ENCODE measurements at regions not wholly inside any gene's neighbourhood (a gene's known extent, or its start where the extent isn't known, plus 50 kb on each side); places are given as distances from the start of the nearest gene placed in this dataset.
"Not testable (repeated sequence)": the region's sequence is repeated elsewhere in the genome, so short reads cannot be mapped to it uniquely, and the experiment has no call there.

GRCh38 chr3:178345944-178346343, 190.3 kb upstream of the KCNMB2 start:
- H3K4me1 ChIP-seq (ENCODE audit: control insufficient read depth in 2 of 2, insufficient read depth in 2 of 2, low read length in 2 of 2) = no peaks in the 10 kb centered on the region
- no CpG with 5 or more reads among the region's 4 CpGs for WGBS (ENCODE audit: insufficient coverage)
- intact Hi-C loops (cut with micrococcal nuclease) = no loop called here
- TF ChIP-seq, protein P1, sequence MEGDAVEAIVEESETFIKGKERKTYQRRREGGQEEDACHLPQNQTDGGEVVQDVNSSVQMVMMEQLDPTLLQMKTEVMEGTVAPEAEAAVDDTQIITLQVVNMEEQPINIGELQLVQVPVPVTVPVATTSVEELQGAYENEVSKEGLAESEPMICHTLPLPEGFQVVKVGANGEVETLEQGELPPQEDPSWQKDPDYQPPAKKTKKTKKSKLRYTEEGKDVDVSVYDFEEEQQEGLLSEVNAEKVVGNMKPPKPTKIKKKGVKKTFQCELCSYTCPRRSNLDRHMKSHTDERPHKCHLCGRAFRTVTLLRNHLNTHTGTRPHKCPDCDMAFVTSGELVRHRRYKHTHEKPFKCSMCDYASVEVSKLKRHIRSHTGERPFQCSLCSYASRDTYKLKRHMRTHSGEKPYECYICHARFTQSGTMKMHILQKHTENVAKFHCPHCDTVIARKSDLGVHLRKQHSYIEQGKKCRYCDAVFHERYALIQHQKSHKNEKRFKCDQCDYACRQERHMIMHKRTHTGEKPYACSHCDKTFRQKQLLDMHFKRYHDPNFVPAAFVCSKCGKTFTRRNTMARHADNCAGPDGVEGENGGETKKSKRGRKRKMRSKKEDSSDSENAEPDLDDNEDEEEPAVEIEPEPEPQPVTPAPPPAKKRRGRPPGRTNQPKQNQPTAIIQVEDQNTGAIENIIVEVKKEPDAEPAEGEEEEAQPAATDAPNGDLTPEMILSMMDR (IDR thresholded peaks at IDR 0.05) = no peak
- TF ChIP-seq EZH2 (IDR thresholded peaks at IDR 0.05; ENCODE audit: borderline replicate concordance, insufficient read depth, low read depth, low read length, poor library complexity, severe bottlenecking) = no peak
- CTCF ChIA-PET = no interaction called here
- H3K9me3 ChIP-seq (ENCODE audit: control extremely low read depth in 1 of 3, control insufficient read depth in 2 of 3, insufficient read depth in 1 of 3, low read length in 2 of 3) = peaks cover 0 to 7% (median 0%) of the 10 kb centered on the region in 3 donors
- no peaks in the 10 kb centered on the region for H4K20me1 ChIP-seq (ENCODE audit: control insufficient read depth, insufficient read depth, low read length, poor library complexity, severe bottlenecking)
- Mint-ChIP-seq H3K4me3 (no peak overlapping the region), H3K27ac (no peak overlapping the region), H3K27me3 (peaks cover 4% of the 10 kb centered on the region), H3K4me1 (no peaks in the 10 kb centered on the region), H3K9me3 (ENCODE audit: insufficient read depth) (no peaks in the 10 kb centered on the region)
- DNase-seq (no peak), ATAC-seq (ENCODE audit: low read depth) (no peak)
- H3K9ac ChIP-seq (ENCODE audit: low read length) = no peak overlapping the region
- H2AFZ ChIP-seq (ENCODE audit: insufficient read depth, low read depth, low read length, poor library complexity, severe bottlenecking) = no peak overlapping the region
- POLR2A ChIA-PET = no interaction called here
- H3K4me2 ChIP-seq (replicated peaks; ENCODE audit: low read depth, low read length, poor library complexity, severe bottlenecking) = no peak overlapping the region
- peaks cover 0 to 2% (median 0%) of the 10 kb centered on the region in 4 experiments for H3K27me3 ChIP-seq (replicated peaks in 1 of 4; ENCODE audit: control extremely low read depth in 1 of 4, control insufficient read depth in 3 of 4, insufficient read depth in 4 of 4, low read length in 3 of 4)
- no peaks in the 10 kb centered on the region for H3K79me2 ChIP-seq (ENCODE audit: control insufficient read depth, insufficient read depth, low read length)
- H3K27ac ChIP-seq (ENCODE audit: low read length in 2 of 2) = no peak overlapping the region
- no peak overlapping the region for H3K4me3 ChIP-seq (ENCODE audit: control extremely low read depth in 1 of 5, extremely low read depth in 1 of 5, insufficient read depth in 1 of 5, low read depth in 2 of 5, low read length in 4 of 5)
- H3K36me3 ChIP-seq (replicated peaks in 1 of 2; ENCODE audit: control extremely low read depth in 1 of 2, control insufficient read depth in 1 of 2, extremely low read depth in 1 of 2, insufficient read depth in 2 of 2, low read length in 1 of 2) = no peaks in the 10 kb centered on the region

DNA sequence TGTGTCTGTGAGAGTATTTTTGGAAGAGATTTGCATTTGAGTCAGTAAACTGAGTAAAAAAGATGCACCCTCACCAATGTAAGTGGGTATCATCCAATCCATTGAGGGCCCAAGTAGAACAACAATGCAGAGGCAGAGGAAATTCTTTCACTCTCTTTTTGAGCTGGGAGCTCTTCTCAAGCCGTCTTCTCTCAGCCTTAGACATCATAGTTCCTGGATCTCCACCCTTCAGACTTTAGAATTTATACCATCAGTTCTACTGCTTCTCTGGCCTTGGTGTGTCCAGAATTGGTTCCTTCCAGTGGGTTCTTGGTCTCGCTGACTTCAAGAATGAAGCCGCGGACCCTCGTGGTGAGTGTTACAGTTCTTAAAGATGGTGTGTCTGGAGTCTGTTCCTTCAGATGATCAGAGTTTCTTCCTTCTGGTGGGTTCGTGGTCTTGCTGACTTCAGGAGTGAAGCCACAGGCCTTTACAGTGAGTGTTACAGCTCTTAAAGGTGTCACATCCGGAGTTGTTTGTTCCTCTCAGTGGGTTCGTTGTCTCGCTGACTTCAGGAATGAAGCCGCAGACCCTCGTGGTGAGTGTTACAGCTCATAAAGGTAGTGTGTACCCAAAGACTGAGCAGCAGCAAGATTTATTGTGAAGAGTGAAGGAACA, 187.5 kb upstream of the KCNMB2 start:
- WGBS (ENCODE audit: insufficient coverage) = 95% methylated on average over 8 of the region's 11 CpGs
- DNase-seq; ATAC-seq (ENCODE audit: low read depth); H3K4me3 ChIP-seq (ENCODE audit: control extremely low read depth in 1 of 5, extremely low read depth in 1 of 5, insufficient read depth in 1 of 5, low read depth in 2 of 5, low read length in 4 of 5); H3K4me3 Mint-ChIP-seq; H3K79me2 ChIP-seq (ENCODE audit: control insufficient read depth, insufficient read depth, low read length); H3K27me3 ChIP-seq (replicated peaks in 1 of 4; ENCODE audit: control extremely low read depth in 1 of 4, control insufficient read depth in 3 of 4, insufficient read depth in 4 of 4, low read length in 3 of 4); H3K9me3 Mint-ChIP-seq (ENCODE audit: insufficient read depth); H3K27ac ChIP-seq (ENCODE audit: low read length in 2 of 2); H3K4me2 ChIP-seq (replicated peaks; ENCODE audit: low read depth, low read length, poor library complexity, severe bottlenecking); CTCF ChIA-PET; H3K9me3 ChIP-seq (ENCODE audit: control extremely low read depth in 1 of 3, control insufficient read depth in 2 of 3, insufficient read depth in 1 of 3, low read length in 2 of 3); H3K4me1 ChIP-seq (ENCODE audit: control insufficient read depth in 2 of 2, insufficient read depth in 2 of 2, low read length in 2 of 2); H3K27me3 Mint-ChIP-seq; H3K9ac ChIP-seq (ENCODE audit: low read length); intact Hi-C loops (cut with micrococcal nuclease); H3K27ac Mint-ChIP-seq; POLR2A ChIA-PET; H3K36me3 ChIP-seq (replicated peaks in 1 of 2; ENCODE audit: control extremely low read depth in 1 of 2, control insufficient read depth in 1 of 2, extremely low read depth in 1 of 2, insufficient read depth in 2 of 2, low read length in 1 of 2); H2AFZ ChIP-seq (ENCODE audit: insufficient read depth, low read depth, low read length, poor library complexity, severe bottlenecking); H3K4me1 Mint-ChIP-seq; H4K20me1 ChIP-seq (ENCODE audit: control insufficient read depth, insufficient read depth, low read length, poor library complexity, severe bottlenecking): not testable (repeated sequence)

DNA sequence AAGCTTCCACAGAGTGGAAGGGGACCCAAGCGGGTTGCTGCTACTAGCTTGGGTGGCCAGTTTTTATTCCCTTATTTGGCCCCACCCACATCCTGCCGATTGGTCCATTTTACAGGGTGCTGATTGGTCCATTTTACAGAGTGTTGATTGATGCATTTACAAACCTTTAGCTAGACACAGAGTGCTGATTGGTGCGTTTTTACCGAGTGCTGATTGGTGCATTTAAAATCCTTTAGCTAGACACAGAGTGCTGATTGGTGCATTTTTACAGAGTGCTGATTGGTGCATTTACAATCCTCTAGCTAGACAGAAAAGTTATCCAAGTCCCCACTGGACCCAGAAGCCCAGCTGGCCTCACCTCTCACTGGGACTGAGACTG, 187.0 kb upstream of the KCNMB2 start:
- CTCF ChIA-PET; H3K27me3 ChIP-seq (replicated peaks in 1 of 4; ENCODE audit: control extremely low read depth in 1 of 4, control insufficient read depth in 3 of 4, insufficient read depth in 4 of 4, low read length in 3 of 4); H3K9me3 ChIP-seq (ENCODE audit: control extremely low read depth in 1 of 3, control insufficient read depth in 2 of 3, insufficient read depth in 1 of 3, low read length in 2 of 3); H3K9me3 Mint-ChIP-seq (ENCODE audit: insufficient read depth); H3K4me1 Mint-ChIP-seq; H2AFZ ChIP-seq (ENCODE audit: insufficient read depth, low read depth, low read length, poor library complexity, severe bottlenecking); H3K4me3 ChIP-seq (ENCODE audit: control extremely low read depth in 1 of 5, extremely low read depth in 1 of 5, insufficient read depth in 1 of 5, low read depth in 2 of 5, low read length in 4 of 5); H3K4me2 ChIP-seq (replicated peaks; ENCODE audit: low read depth, low read length, poor library complexity, severe bottlenecking); POLR2A ChIA-PET; H3K79me2 ChIP-seq (ENCODE audit: control insufficient read depth, insufficient read depth, low read length); H3K4me3 Mint-ChIP-seq; DNase-seq; H3K9ac ChIP-seq (ENCODE audit: low read length); H3K4me1 ChIP-seq (ENCODE audit: control insufficient read depth in 2 of 2, insufficient read depth in 2 of 2, low read length in 2 of 2); H3K27ac ChIP-seq (ENCODE audit: low read length in 2 of 2); intact Hi-C loops (cut with micrococcal nuclease); ATAC-seq (ENCODE audit: low read depth); H3K27me3 Mint-ChIP-seq; H3K36me3 ChIP-seq (replicated peaks in 1 of 2; ENCODE audit: control extremely low read depth in 1 of 2, control insufficient read depth in 1 of 2, extremely low read depth in 1 of 2, insufficient read depth in 2 of 2, low read length in 1 of 2); H4K20me1 ChIP-seq (ENCODE audit: control insufficient read depth, insufficient read depth, low read length, poor library complexity, severe bottlenecking); H3K27ac Mint-ChIP-seq: not testable (repeated sequence)
- WGBS (ENCODE audit: insufficient coverage) = 100% methylated on average over 2 of the region's 4 CpGs
